Upper lobe of left lung (tissue), 4 donors: ENCODE measurements at regions not wholly inside any gene's neighbourhood (a gene's known extent, or its start where the extent isn't known, plus 50 kb on each side); places are given as distances from the start of the nearest gene placed in this dataset.

Source experiments
- POLR2A ChIP-seq, 4 donors: fragments of 450-650 bp; IDR thresholded peaks; one replicate each; pipeline ENCODE4 v1.5.1; 2016 to 2017; ENCODE audit warnings: antibody characterized with exemption in 4 of 4, mild to moderate bottlenecking in 2 of 4
- TF ChIP-seq, protein P1 (sequence below), 6 experiments: fragments of 450-650 bp in 4 of 6; fragments of 200-600 bp in 2 of 6; sonication (generic) in 2 of 6; IDR thresholded peaks; one replicate each; pipeline ENCODE4 v1.5.1; 2016 to 2019; ENCODE audit warnings: antibody characterized with exemption in 6 of 6

- no peak for TF ChIP-seq POLR2A (IDR thresholded peaks at IDR 0.05)
- TF ChIP-seq, protein P1, sequence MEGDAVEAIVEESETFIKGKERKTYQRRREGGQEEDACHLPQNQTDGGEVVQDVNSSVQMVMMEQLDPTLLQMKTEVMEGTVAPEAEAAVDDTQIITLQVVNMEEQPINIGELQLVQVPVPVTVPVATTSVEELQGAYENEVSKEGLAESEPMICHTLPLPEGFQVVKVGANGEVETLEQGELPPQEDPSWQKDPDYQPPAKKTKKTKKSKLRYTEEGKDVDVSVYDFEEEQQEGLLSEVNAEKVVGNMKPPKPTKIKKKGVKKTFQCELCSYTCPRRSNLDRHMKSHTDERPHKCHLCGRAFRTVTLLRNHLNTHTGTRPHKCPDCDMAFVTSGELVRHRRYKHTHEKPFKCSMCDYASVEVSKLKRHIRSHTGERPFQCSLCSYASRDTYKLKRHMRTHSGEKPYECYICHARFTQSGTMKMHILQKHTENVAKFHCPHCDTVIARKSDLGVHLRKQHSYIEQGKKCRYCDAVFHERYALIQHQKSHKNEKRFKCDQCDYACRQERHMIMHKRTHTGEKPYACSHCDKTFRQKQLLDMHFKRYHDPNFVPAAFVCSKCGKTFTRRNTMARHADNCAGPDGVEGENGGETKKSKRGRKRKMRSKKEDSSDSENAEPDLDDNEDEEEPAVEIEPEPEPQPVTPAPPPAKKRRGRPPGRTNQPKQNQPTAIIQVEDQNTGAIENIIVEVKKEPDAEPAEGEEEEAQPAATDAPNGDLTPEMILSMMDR (IDR thresholded peaks at IDR 0.05), result no peak
Observed at GRCh38 chr21:16460936-16461335, 731.2 kb downstream of the USP25 start.
